Hindlimb muscle (tissue), 1 donor: ENCODE measurements at regions not wholly inside any gene's neighbourhood (a gene's known extent, or its start where the extent isn't known, plus 50 kb on each side); places are given as distances from the start of the nearest gene placed in this dataset.
"Not testable (repeated sequence)": the region's sequence is repeated elsewhere in the genome, so short reads cannot be mapped to it uniquely, and the experiment has no call there.

Experiments
- DNase-seq: peaks from one replicate; pipeline ENCODE4 v3.0.0-alpha.2; 2013

DNA sequence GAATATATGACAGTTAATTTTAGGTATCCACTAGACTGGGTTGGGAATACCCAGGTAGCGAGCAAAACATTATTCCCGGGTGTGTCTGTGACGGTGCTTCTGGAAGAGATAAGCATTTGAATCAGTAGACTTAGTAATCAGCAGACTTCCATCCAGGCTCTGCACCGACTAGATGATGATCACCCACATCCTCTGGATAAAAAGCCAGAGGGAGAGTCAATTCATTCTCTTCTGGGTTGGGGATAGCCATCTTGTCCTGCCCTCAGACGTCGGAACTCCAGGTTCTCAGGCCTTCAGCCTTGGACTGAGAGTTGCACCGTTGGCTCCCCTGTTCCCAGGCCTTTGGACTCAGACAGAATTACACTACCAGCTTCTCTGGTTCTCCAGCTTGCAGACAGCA, 168.0 kb downstream of the PHLDA1 start:
- DNase-seq, result no peak

DNA sequence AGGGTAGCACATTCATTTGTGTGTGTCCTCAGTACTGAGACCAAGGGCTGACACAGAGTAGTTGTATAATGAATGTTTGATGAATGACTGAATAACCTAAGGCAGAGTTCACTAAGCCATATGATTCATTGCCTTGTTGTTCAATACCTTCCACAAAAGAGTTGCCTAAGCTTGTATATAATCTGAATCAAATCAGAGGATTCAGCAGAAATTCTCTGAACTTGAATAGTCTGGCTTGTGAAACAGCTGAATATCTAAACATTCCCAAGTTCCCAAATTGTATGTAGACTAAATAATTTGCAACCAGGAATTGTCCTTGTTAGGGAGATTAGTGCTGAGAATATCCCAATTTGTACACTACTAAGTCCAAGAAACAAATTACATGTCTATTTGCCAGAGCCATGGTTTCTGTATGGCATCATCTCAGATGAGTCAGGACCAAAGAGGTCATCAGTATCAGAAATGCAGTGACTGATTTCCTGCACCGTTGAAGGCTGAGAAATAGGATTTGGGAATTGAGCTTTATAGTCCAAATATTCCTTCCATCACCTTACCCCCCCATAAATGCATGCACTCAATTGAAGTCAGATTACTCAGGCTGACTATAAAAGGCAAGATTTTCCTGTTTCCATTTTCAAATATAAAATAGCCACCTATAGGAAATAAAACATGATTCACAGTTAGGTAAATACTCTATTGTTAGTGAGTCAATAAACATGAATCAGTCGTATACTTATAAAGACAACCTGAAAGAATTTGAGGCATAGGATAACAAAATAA, 168.7 kb downstream of the PHLDA1 start:
- DNase-seq, result no peak

DNA sequence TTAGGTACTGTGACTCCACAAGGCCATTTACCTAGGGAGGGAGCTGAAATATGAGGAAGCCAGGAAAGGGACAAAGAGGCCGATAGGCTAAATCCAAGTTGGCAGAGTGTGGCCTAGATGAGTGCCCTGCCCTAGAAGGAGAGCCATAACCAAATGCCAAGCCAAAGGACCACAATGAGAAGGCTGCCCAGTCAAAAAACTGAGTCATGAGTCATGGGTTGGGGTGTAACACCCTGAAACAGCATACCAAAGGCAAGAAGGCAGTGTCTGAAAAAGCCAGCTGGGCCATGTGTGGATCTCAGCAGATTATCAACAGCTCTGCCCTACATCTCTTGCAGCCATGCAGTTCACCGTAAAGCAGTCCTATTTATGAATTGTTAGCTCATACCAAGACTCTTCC, 171.7 kb downstream of the PHLDA1 start:
- DNase-seq, result no peak

DNA sequence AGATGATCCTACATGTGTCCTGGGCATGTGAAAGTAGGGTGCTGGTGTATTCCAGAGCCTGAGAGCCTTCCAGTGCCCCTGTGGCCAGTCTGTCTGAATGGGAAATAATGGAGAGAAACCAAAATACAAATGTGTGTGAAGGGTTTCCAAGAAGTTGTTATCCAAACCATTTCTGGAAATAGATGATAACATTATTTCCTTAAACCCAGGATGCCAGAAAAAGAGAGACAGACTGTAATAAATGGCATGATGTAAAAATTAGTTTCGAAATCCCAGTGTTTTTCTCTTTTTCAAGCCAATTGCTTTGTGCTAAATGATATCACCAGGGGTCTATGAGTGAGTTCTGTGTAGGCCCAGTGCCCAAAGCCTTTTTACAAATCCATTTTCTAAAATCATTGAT, 175.3 kb downstream of the PHLDA1 start:
- DNase-seq, result no peak

DNA sequence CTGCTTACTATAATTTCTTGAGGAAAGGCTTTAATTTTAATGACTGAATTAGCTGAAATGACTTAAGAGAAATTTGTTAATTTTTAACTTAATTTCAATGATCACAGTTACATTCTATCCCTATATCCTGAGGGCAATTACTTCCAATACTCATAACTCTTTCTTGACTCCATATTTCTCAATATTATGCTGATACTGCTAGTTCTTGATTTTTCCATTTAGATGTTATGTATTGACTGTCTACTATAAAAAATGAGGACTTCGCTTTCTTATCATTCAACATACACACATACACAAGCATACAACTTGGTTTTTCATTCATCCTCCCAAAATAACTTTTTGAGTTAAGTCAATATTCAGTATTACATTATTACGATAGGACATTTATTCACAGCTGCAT, 176.2 kb downstream of the PHLDA1 start:
- DNase-seq, result no peak

DNA sequence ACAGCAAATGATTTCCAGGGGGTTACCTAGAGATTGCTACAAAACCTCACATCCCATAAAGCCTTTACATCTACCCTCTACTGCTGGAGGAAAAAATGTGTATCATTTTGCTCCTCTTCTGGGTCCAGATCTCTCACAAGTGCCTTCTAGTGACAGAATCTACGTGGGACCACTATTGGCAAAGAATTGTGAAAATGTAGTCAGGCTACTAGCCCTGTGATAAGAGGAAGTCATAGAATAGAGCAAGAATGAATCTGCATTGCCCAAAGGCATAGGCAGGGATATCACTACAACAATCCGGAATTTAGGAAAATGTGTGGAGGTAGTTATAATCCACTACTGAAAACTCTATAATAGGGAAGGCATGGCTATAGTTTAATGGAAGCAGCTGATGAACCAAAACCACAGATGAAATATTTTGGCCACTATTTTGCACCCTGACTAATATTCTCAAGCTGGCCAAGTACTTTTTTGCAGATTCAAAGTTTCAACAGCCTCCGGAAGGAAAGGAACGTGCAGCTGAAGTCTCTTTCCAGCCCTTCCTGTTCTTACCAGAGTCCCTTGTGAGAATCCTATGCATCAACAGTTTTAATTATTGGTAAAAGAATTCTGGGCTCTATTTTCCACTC, 176.8 kb downstream of the PHLDA1 start:
- DNase-seq, result no peak

DNA sequence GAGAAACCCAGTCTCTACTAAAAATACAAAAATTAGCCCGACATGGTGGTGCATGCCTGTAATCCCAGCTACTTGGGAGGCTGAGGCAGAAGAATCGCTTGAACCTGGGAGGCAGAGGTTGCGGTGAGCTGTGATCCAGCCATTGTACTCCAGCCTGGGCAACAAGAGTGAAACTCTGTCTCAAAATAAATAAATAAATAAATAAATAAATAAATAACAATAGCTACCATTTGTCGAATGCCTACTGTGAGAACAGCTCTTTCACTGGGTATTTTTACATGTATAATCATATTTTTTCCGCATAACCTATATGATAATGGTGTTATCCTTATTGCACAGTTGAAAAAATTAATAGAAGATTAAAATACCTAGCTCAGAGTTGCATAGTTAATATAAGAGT, 177.4 kb downstream of the PHLDA1 start:
- DNase-seq, result not testable (repeated sequence)

DNA sequence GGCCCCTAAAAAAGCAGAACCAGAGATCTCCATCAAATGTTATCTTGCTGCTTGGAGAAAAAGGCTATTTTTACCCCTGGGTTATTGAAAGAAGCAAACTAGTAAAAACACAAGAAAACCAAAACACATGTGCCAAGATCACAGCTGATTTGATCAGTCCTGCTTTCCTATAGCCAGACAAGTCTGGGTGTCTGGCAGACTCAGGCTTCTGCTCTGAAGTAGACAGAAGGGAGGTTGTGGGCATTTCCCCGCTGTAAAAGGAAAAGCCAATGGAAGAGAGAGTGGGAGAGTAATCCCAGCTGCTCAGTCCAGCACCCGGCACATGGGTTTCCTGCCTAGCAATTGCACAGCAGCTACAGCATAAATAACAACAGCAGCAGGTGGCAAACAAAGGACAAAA, 177.9 kb downstream of the PHLDA1 start:
- DNase-seq, result no peak

DNA sequence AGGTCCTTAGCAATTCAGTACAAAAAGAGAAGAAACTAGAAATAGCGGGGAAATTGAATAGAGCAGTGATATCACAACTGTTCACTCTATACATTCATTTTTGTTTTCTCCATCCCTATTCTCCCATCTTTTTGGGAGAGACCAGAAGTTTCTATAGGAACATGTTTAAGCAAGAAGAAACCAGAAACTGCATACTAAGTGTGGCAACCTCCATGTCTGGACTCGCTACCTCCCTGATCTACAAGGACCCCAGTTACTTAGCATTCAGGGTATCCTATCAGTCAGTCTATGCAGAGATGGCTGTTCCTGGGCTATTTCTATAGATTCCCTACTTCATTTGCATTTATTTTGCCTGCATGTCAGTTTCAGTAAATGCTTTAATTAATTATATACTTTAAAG, 178.6 kb downstream of the PHLDA1 start:
- DNase-seq, result no peak

DNA sequence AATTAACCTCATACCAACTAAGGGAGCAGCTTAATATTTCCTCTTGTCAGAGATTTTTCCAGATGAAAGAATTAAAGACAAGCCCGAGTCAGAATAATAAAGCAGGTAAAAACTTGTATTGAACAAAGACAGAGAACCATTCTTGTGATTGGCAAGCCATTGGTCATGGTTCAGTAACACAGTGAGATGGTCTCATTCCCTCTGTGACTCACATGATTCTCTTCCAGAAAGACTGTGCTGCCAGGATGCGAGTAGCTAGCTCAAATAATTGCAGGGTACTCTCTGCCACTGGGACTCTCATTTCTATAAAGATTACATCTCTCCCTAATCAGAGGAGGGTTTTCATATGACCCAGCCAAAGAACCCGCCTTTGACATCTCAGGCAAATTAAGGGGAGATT, 179.4 kb downstream of the PHLDA1 start:
- DNase-seq, result no peak

DNA sequence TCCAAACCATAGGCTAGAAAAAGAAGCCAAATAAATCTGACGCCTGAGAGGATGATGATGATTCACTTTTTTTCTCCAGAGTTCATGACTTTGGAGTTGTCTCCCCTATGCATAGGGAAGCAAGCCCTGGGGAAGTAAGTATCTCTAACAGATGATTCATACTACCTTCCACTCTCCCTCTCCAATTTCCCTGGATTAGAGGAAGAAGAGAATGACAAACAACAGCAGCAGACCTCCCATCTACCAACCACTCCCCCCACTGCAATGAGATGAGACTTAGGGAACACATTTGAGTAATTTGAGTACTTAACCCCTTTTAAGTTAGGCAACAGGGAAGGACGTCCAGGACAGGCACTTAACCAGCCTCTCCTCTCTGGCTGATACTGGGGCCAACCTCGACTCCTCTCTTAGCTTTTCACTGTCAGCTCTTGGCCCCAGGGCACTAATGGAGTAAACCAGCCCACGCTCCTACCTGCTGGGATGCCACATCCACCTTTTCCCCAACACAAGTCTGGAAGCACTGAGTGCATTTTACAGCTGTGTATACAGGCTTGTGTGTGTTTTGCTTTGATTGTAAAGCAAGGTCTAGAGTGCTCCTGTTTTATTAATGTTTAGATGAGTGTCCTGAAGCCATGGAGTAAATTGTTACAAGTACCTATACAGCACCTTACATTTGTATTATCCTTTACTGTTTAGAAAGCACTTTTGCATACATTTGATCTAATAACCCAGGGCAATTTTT, 180.7 kb downstream of the PHLDA1 start:
- no peak for DNase-seq

DNA sequence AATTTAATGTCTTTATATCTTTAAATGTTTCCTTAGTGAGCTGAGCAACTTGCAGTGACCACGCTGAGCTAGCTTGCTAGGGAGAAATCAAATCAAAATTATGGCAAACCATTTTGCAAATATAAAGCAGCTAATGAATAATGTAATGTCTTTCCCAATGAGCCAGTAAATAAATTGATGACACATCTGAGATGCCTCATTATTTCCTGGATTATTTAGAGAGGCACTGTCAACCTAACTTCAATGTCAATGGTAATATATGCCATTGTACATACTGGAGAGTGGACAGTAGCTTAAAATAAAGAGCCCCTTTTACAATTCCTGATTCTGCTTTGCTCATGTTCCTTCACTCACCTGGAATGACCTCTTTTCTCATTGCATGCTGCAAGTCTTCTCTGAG, 182.6 kb downstream of the PHLDA1 start:
- no peak for DNase-seq

DNA sequence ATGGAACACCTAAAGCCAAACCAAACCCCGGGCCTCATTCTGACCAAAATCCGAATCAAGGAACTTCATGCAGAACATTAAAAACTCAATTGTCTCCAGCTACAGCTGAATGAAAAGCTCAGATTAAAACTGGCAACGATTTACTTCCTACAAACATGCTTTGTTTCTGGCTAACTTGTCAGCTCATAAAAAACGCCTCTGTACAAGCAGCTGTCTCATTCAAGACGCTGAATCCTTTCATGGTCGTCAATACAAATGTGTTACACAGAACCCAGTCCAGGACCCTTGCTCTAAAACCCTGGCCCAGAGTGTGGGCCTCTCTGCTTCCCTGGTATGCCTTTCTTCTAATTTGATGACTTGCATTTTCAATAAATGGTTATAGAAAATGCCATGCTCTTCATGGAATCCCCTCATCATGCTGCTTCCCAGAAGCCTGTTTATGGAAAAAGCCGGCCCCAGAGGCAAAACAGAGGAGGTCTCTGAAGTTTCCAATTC, 183.1 kb downstream of the PHLDA1 start:
- DNase-seq, result peak; percentile 61

DNA sequence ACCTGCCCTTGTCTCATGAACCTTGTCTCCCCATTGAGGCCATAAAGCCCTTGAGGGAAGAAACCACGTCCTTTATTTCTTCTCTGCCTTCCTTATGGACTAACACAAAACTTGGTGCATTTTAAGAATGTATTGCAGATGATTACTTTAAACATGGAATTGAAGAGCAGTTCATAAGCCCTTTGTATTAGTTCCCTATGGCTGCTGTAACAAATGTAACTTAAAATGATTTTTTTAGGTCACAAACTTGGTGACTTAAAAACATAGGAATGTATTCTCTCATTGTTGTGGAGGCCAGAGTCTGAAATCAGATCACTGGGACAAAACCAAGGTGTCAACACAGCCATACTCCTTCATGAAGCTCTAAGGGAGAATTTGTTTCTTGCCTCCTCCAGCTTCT, 185.5 kb downstream of the PHLDA1 start:
- DNase-seq, result no peak

DNA sequence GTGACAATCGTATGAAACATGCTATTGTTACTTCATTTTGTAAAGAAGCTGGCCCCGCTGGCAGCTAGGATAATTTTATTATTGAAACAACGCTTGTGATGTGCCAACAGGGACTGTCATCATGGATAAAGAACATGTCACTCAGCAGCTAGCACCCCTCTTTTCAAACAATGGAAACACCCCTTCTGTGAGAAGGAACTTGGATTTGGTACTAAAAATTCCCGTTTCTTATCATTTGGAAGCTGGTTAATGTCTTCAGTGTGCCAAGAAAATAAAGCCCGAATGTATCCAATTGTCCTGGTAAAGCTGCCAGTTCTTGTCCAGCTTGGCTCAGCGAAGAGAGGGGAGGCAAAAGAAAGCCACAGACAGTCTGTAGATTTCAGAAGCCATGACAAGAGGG, 186.6 kb downstream of the PHLDA1 start:
- DNase-seq, result no peak

DNA sequence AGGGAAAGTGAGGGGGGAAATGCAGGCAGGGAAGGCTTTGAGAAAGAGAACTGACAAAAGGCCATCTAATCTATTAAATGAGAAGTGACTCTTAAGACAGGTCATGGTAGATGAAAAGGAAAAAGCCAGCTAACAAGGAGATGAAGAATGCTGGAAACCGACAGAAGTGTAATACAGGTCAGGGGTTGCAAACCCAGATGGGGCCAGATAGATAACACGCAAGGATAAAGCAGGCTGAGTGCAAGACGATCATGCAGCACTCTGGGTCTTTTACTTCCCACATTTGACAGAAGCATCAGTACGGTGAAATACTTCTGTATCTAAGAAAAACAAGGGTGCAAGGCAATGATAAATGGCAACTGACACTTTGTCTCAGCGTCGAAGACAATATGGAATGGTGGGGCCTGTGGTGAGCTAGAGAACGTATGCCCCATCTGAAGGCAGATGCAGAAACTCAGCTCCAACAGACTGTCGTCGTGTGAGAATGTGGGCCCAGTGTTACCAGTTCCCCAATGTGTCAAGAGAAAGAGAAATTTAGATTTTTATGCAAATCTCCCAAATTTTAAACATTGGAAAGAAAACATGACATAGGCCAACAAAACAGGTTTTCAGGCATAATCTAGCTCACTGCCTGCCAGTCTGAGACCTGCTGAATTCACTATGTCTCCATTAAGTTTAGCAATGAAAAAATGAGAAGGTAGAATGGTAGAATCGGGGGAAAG, 187.4 kb downstream of the PHLDA1 start:
- DNase-seq, result no peak

DNA sequence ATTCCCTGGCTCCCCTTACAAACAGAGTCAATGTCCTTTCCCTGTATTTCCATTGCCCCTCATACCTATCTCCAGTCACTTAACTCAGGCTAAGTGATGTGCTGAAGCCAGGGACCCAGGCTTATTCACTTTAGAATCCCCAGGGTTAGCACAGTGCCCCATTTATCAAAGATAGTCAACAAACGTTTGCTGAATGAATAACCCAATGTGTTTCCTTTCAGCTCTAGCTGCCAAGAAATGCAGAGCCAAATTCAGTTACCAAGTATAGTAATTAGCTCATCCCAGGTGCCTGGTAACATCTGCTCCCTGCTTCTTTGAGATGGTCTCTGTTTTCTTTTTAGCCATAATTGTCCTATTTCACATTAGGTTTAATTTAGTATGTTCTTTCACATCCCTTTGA, 189.5 kb downstream of the PHLDA1 start:
- DNase-seq, result no peak

DNA sequence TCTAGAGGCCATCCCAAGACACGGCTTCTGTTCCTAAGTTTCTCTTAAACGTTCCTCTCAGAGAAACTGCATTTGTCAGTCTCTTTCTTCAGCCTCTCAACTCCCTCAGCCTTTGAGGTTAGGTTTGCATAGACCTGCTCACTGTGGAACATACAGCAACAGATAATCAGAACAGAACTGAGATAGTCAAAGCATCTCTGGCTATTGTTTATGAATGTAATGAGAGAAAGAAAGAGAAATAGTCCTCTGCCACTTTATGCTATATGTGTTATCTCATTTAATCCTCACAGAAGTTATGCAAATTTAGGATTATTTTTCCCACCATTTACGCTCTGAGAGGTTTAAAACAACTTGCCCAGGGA, 190.6 kb downstream of the PHLDA1 start:
- DNase-seq, result no peak

DNA sequence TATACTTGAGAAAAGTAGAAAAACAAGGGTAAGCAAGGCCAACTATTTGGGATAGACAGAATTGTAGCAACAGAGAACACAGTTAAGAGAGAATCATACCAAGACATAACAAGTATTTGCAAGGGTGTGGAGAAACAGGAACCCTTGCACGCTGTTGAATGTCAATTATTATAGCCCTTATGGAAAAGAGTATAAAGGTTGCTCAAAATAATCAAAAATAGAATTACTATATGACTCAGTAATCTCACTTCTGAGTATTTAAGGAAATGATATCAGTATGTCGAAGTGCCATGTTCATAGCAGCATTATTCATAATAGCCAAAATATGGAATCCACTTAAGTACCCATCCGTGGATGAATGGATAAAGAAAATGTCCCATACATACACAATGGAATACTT, 193.3 kb downstream of the PHLDA1 start:
- DNase-seq, result no peak

DNA sequence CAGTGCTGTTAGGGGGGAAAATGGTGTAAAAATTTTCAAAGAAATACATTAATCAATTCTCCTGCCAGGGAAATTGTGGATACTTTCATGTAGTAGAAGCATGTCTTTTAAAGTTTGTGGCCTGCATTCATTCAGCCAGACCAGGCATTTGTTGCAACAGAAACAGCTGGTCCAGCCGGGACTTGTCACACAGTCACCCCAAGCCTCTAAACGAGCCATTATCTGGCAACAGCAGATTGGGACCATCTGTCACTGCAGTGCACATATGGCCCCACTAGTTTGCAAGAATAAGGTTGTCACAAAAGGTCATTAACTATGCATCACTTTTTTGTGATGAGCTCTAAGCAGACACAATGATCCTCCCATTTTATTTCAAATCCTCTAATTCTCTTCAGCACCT, 193.9 kb downstream of the PHLDA1 start:
- DNase-seq, result no peak

DNA sequence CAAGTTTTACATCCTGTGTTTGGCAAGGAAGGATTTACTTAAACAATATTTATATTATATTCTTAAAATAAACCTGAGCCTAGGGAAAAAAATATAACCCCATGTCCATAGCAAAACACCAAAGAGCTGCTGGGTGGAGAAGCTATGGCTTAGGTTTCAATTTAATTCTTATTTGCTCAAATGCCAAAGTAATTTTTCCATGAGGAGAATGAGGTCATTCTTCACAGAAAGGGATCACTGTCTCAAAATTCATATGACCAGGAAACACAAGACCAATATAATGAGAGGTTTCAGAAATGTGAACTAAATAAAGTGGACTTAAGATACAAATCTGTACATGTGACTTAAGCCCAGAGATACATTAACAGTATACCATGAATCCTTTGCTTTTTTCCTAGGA, 195.0 kb downstream of the PHLDA1 start:
- DNase-seq, result no peak

DNA sequence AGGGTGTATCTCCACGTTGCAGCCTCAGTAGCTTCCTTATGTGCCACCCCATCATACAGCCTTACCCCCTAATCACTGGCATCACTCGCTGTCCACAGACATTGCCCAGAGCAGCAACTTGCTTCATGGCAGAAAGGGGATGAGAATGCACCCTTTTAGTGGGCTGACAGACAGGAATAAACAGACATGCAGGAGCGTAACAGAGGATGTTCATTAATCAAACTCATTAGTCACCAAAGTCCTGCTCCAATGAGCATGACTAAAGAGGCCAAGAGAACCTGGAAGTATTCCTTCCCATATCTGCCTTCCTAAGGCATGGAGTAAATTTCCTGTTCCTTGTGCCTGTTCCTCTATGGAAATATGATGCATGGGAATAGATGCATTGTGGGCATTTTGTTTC, 197.0 kb downstream of the PHLDA1 start:
- DNase-seq, result no peak

DNA sequence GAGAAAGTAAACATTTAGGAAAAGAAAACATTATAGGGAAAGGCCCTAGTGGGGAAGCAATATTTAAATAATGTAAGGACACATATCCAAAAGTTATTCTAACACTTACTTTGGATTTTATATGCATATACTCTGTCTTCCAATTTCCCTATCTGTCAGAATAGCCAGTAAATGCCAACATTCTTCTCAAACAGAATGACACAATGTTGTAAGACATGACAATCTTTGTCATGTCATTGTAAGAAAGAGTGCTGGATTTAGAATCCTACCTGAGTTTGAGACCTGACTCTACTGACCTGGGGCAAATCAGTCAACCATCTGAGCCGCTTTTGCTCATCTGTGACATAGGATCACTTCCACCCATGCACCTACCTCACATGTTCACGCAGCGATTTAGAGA, 198.3 kb downstream of the PHLDA1 start:
- DNase-seq, result no peak
